SK-N-SH treated with all-trans-retinoic acid at 6 μM for 48 hours (cell line): ENCODE measurements at regions not wholly inside any gene's neighbourhood (a gene's known extent, or its start where the extent isn't known, plus 50 kb on each side); places are given as distances from the start of the nearest gene placed in this dataset.
A peak's percentile ranks its signal among the peaks of the same experiment; 100 is the strongest.

Experiments
- ATAC-seq: fragments of 200-7000 bp; cut with Tn5 transposase; 3 replicates; pipeline ENCODE4 v1.9.1; 2020; ENCODE audit warnings: mild to moderate bottlenecking, moderate library complexity
- ARNTL ChIP-seq: fragments of 450-650 bp; formaldehyde crosslinking; IDR thresholded peaks from 2 replicates; pipeline ENCODE4 v1.5.0; 2020; ENCODE audit warnings: low read depth, mild to moderate bottlenecking, moderate library complexity, borderline replicate concordance
- BACH2 ChIP-seq: fragments of 250-450 bp; sonication (Bioruptor Pico); IDR thresholded peaks from 2 replicates; pipeline ENCODE4 v1.9.0; 2021; ENCODE audit warnings: mild to moderate bottlenecking, borderline replicate concordance
- CSDC2 ChIP-seq: fragments of 250-450 bp; sonication (Bioruptor Pico); IDR thresholded peaks from 2 replicates; pipeline ENCODE4 v1.5.0; 2020; ENCODE audit warnings: mild to moderate bottlenecking, moderate library complexity
- ESRRG ChIP-seq: fragments of 250-450 bp; sonication (Bioruptor Pico); IDR thresholded peaks from 2 replicates; pipeline ENCODE4 v1.6.1; 2021; ENCODE audit warnings: mild to moderate bottlenecking
- GLIS3 ChIP-seq: fragments of 250-450 bp; sonication (Bioruptor Pico); IDR thresholded peaks from 2 replicates; pipeline ENCODE4 v1.5.0; 2020; ENCODE audit warnings: mild to moderate bottlenecking, moderate library complexity
- ISL1 ChIP-seq: fragments of 250-450 bp; sonication (Bioruptor Pico); IDR thresholded peaks from 2 replicates; pipeline ENCODE4 v2.1.2; 2022; ENCODE audit warnings: mild to moderate bottlenecking, moderate library complexity
- OSR1 ChIP-seq: fragments of 250-450 bp; sonication (Bioruptor Pico); IDR thresholded peaks from 2 replicates; pipeline ENCODE4 v1.8.0; 2022; ENCODE audit warnings: moderate library complexity, mild to moderate bottlenecking, inconsistent platforms
- PPARA ChIP-seq: fragments of 250-450 bp; sonication (Bioruptor Pico); IDR thresholded peaks from 2 replicates; pipeline ENCODE4 v1.5.0; 2020; ENCODE audit warnings: mild to moderate bottlenecking, borderline replicate concordance
- RARB ChIP-seq: fragments of 250-450 bp; sonication (Bioruptor Pico); IDR thresholded peaks from 2 replicates; pipeline ENCODE4 v1.8.0; 2021; ENCODE audit warnings: mild to moderate bottlenecking, moderate library complexity
- TCF4 ChIP-seq: fragments of 250-450 bp; sonication (Bioruptor Pico); IDR thresholded peaks from 2 replicates; pipeline ENCODE4 v1.8.0; 2021; ENCODE audit warnings: mild to moderate bottlenecking, moderate library complexity, borderline replicate concordance
- TOX ChIP-seq: fragments of 250-450 bp; sonication (Bioruptor Pico); IDR thresholded peaks from 2 replicates; pipeline ENCODE4 v1.8.0; 2021; ENCODE audit warnings: mild to moderate bottlenecking, moderate library complexity, borderline replicate concordance
- ZC3H10 ChIP-seq: fragments of 250-450 bp; sonication (Bioruptor Pico); IDR thresholded peaks from 2 replicates; pipeline ENCODE4 v1.5.1; 2021; ENCODE audit warnings: mild to moderate bottlenecking, moderate library complexity
- ZFP30 ChIP-seq: fragments of 450-650 bp; formaldehyde crosslinking; IDR thresholded peaks from 2 replicates; pipeline ENCODE4 v1.5.0; 2022; ENCODE audit warnings: mild to moderate bottlenecking, moderate library complexity
- ZNF70 ChIP-seq: fragments of 450-650 bp; formaldehyde crosslinking; IDR thresholded peaks from 2 replicates; pipeline ENCODE4 v1.5.0; 2020; ENCODE audit warnings: mild to moderate bottlenecking, moderate library complexity
- ZNF8 ChIP-seq: fragments of 450-650 bp; formaldehyde crosslinking; IDR thresholded peaks from 2 replicates; pipeline ENCODE4 v1.5.0; 2020; ENCODE audit warnings: mild to moderate bottlenecking, moderate library complexity
- TF ChIP-seq, protein P1 (sequence below): fragments of 250-450 bp; sonication (Bioruptor Pico); IDR thresholded peaks from 2 replicates; pipeline ENCODE4 v1.5.1; 2020; ENCODE audit warnings: low read depth, mild to moderate bottlenecking, moderate library complexity
- TF ChIP-seq, protein P2 (sequence below): fragments of 250-450 bp; sonication (Bioruptor Pico); IDR thresholded peaks from 2 replicates; pipeline ENCODE4 v1.5.0; 2020; ENCODE audit warnings: mild to moderate bottlenecking, moderate library complexity
- TF ChIP-seq, protein P3 (sequence below): fragments of 250-450 bp; sonication (Bioruptor Pico); IDR thresholded peaks from 2 replicates; pipeline ENCODE4 v1.8.0; 2020; ENCODE audit warnings: mild to moderate bottlenecking, moderate library complexity, borderline replicate concordance
- TF ChIP-seq, protein P4 (sequence below): fragments of 250-450 bp; sonication (Bioruptor Pico); IDR thresholded peaks from 2 replicates; pipeline ENCODE4 v1.5.1; 2021; ENCODE audit warnings: mild to moderate bottlenecking, moderate library complexity
- TF ChIP-seq, protein P5 (sequence below): fragments of 250-450 bp; sonication (Bioruptor Pico); IDR thresholded peaks from 2 replicates; pipeline ENCODE4 v1.8.0; 2021; ENCODE audit warnings: low read depth, mild to moderate bottlenecking, moderate library complexity, borderline replicate concordance

DNA sequence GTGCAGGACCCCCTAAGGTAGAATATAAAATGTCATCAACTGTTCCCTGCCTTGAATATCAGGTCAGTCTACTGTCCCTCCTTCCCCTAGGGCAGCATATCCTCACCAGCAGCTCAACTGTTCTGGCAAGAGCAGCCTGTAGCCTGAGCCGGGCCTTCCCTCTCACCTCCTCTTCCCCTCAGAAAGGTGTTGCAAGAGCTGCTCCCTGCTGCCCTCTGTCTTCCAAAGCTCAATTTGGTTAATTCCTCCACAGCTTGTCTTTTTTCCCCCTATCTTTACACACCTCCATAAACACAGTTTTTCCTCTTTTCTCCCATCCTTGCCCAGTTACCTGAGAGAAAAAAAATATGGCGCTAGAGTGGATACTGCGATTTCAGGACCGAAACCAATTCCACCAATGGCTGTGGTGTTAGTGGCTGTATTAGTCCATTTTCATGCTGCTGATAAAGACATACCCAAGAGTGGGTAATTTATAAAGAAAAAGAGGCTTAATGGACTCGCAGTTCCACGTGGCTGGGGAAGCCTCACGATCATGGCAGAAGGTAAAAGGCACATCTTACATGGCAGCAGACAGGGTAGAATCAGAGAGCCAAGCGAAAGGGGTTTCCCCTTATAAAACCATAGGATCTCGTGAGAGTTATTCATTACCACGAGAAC, 184.7 kb downstream of the MREG start:
- peak; percentile 92 for ATAC-seq
- TF ChIP-seq, protein P1, sequence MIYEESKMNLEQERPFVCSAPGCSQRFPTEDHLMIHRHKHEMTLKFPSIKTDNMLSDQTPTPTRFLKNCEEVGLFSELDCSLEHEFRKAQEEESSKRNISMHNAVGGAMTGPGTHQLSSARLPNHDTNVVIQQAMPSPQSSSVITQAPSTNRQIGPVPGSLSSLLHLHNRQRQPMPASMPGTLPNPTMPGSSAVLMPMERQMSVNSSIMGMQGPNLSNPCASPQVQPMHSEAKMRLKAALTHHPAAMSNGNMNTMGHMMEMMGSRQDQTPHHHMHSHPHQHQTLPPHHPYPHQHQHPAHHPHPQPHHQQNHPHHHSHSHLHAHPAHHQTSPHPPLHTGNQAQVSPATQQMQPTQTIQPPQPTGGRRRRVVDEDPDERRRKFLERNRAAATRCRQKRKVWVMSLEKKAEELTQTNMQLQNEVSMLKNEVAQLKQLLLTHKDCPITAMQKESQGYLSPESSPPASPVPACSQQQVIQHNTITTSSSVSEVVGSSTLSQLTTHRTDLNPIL = no peak
- TF ChIP-seq, protein P2, sequence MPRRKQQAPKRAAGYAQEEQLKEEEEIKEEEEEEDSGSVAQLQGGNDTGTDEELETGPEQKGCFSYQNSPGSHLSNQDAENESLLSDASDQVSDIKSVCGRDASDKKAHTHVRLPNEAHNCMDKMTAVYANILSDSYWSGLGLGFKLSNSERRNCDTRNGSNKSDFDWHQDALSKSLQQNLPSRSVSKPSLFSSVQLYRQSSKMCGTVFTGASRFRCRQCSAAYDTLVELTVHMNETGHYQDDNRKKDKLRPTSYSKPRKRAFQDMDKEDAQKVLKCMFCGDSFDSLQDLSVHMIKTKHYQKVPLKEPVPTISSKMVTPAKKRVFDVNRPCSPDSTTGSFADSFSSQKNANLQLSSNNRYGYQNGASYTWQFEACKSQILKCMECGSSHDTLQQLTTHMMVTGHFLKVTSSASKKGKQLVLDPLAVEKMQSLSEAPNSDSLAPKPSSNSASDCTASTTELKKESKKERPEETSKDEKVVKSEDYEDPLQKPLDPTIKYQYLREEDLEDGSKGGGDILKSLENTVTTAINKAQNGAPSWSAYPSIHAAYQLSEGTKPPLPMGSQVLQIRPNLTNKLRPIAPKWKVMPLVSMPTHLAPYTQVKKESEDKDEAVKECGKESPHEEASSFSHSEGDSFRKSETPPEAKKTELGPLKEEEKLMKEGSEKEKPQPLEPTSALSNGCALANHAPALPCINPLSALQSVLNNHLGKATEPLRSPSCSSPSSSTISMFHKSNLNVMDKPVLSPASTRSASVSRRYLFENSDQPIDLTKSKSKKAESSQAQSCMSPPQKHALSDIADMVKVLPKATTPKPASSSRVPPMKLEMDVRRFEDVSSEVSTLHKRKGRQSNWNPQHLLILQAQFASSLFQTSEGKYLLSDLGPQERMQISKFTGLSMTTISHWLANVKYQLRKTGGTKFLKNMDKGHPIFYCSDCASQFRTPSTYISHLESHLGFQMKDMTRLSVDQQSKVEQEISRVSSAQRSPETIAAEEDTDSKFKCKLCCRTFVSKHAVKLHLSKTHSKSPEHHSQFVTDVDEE (CRISPR knock-in tag) = no peak
- TF ChIP-seq RARB (CRISPR knock-in tag) (no peak), TOX (CRISPR knock-in tag) (no peak), ARNTL (CRISPR knock-in tag) (no peak), ISL1 (CRISPR knock-in tag) (no peak)
- TF ChIP-seq, protein P3, sequence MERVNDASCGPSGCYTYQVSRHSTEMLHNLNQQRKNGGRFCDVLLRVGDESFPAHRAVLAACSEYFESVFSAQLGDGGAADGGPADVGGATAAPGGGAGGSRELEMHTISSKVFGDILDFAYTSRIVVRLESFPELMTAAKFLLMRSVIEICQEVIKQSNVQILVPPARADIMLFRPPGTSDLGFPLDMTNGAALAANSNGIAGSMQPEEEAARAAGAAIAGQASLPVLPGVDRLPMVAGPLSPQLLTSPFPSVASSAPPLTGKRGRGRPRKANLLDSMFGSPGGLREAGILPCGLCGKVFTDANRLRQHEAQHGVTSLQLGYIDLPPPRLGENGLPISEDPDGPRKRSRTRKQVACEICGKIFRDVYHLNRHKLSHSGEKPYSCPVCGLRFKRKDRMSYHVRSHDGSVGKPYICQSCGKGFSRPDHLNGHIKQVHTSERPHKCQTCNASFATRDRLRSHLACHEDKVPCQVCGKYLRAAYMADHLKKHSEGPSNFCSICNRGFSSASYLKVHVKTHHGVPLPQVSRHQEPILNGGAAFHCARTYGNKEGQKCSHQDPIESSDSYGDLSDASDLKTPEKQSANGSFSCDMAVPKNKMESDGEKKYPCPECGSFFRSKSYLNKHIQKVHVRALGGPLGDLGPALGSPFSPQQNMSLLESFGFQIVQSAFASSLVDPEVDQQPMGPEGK (CRISPR knock-in tag) = no peak
- TF ChIP-seq, all 23 proteins: peak for 0

DNA sequence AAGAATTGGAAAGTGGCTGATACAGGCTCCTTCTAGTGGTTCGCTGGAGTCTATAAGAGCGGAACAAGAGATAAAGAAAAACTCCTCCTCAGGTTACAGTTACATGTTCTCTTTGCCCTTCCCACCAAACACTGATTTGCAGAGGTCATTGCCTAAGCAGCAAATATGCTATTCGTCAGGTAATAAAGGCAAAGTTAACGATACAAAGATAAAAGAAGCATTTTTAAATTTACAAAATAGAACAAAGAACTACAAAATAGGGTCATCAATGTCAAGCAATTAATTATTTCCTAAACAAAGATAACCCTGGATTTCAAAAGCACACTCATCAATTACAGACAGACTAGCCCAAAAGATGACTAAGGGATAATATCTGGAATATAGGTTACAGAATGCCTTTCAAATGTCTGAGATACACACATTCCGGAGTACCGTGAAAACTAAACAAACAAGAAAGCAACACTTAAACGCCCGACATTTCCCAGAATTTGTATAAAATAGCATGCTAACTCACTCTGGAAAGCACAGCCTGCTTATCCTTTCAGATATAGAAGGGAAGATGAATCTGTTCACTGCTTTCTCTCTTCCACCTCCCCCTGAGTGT, 186.4 kb downstream of the MREG start:
- ATAC-seq = peak; percentile 57

More for the DNA sequence above, 186.4 kb downstream of the MREG start:
- TF ChIP-seq, protein P4, sequence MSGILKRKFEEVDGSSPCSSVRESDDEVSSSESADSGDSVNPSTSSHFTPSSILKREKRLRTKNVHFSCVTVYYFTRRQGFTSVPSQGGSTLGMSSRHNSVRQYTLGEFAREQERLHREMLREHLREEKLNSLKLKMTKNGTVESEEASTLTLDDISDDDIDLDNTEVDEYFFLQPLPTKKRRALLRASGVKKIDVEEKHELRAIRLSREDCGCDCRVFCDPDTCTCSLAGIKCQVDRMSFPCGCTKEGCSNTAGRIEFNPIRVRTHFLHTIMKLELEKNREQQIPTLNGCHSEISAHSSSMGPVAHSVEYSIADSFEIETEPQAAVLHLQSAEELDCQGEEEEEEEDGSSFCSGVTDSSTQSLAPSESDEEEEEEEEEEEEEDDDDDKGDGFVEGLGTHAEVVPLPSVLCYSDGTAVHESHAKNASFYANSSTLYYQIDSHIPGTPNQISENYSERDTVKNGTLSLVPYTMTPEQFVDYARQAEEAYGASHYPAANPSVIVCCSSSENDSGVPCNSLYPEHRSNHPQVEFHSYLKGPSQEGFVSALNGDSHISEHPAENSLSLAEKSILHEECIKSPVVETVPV (CRISPR knock-in tag) = no peak
- TF ChIP-seq ZNF8 (CRISPR knock-in tag) = no peak
- TF ChIP-seq CSDC2 = no peak
- TF ChIP-seq ZNF70 (CRISPR knock-in tag) = no peak
- TF ChIP-seq, protein P5, sequence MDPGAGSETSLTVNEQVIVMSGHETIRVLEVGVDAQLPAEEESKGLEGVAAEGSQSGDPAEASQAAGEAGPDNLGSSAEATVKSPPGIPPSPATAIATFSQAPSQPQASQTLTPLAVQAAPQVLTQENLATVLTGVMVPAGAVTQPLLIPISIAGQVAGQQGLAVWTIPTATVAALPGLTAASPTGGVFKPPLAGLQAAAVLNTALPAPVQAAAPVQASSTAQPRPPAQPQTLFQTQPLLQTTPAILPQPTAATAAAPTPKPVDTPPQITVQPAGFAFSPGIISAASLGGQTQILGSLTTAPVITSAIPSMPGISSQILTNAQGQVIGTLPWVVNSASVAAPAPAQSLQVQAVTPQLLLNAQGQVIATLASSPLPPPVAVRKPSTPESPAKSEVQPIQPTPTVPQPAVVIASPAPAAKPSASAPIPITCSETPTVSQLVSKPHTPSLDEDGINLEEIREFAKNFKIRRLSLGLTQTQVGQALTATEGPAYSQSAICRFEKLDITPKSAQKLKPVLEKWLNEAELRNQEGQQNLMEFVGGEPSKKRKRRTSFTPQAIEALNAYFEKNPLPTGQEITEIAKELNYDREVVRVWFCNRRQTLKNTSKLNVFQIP = no peak
- no peak for TF ChIP-seq ISL1 (CRISPR knock-in tag)
- no peak for TF ChIP-seq PPARA (CRISPR knock-in tag)
- no peak for TF ChIP-seq ARNTL (CRISPR knock-in tag)
- no peak for TF ChIP-seq ESRRG (CRISPR knock-in tag)
- no peak for TF ChIP-seq OSR1 (CRISPR knock-in tag)
- TF ChIP-seq, protein P1 = no peak
- TF ChIP-seq GLIS3 = no peak
- no peak for TF ChIP-seq TCF4
- TF ChIP-seq, protein P2 (CRISPR knock-in tag) = no peak
- TF ChIP-seq, protein P3 (CRISPR knock-in tag) = no peak
- TF ChIP-seq ZFP30 = no peak
- TF ChIP-seq TOX (CRISPR knock-in tag) = no peak
- TF ChIP-seq ZC3H10 (CRISPR knock-in tag) = no peak
- TF ChIP-seq RARB (CRISPR knock-in tag) = no peak
- no peak for TF ChIP-seq BACH2 (CRISPR knock-in tag)
